H1 (cell line): ENCODE measurements at regions not wholly inside any gene's neighbourhood (a gene's known extent, or its start where the extent isn't known, plus 50 kb on each side); places are given as distances from the start of the nearest gene placed in this dataset.

Experiments
- CHD7 ChIP-seq: fragments of 300-600 bp; sonication (generic); IDR thresholded peaks from 2 replicates; pipeline ENCODE4 v1.7.1; 2012; ENCODE audit warnings: low read length, moderate library complexity, mild to moderate bottlenecking, inconsistent platforms; ENCODE audit not compliant: insufficient replicate concordance

GRCh38 chr15:35876762-35877161 lies 330.8 kb upstream of the DPH6 start (continued):
- TF ChIP-seq CHD7, result no peak
- TF ChIP-seq, all 59 proteins: peak for 0
